NCI-H526 (cell line): ENCODE measurements at regions not wholly inside any gene's neighbourhood (a gene's known extent, or its start where the extent isn't known, plus 50 kb on each side); places are given as distances from the start of the nearest gene placed in this dataset.
A peak's percentile ranks its signal among the peaks of the same experiment; 100 is the strongest.
"Not testable (repeated sequence)": the region's sequence is repeated elsewhere in the genome, so short reads cannot be mapped to it uniquely, and the experiment has no call there.

Experiments
- DNase-seq, 2 experiments: peaks; one replicate each; lab custom pipeline; 2025; lab: John Stamatoyannopoulos, UW

DNA sequence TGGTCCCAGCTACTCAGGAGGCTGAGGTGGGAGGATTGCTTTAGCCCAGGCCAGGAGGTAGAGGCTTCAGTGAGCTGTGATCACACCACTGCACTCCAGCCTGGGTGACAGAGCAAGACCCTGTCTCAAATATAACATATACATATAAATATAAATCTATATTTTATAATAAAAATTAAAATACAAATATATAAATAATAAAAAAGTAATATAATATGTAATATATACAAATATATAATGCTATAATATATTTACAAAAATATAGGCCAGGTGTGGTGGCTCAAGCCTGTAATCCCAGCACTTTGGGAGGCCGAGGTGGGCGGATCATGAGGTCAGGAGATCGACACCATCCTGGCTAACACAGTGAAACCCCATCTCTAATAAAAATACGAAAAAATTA lies 131.4 kb downstream of the MFAP3L start:
- not testable (repeated sequence) for DNase-seq

GRCh38 chr4:169885893-169886292 lies 128.1 kb upstream of the HPF1 start:
- DNase-seq = no peak

- no peak for DNase-seq
Measured at GRCh38 chr4:169881769-169882168, 124.0 kb upstream of the HPF1 start.

DNA sequence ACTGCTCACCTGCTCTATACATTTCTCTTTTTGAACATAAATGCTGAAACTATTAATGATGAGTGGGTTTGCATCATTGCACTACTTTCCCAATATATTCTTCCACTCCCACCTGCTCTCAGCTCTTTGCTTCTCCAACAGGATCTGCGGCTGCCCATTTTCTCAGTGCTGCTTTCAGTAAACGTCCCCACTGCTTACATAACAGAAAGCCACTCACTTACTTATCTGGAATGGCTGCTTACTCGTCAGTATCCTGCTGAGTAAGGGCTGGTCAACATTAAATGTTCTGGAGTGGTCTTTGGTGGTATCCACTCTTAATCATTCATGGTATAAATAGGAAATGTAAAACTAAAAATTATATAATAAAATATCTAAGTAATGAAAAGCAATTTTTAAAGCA lies 112.8 kb upstream of the HPF1 start:
- no peak for DNase-seq

DNA sequence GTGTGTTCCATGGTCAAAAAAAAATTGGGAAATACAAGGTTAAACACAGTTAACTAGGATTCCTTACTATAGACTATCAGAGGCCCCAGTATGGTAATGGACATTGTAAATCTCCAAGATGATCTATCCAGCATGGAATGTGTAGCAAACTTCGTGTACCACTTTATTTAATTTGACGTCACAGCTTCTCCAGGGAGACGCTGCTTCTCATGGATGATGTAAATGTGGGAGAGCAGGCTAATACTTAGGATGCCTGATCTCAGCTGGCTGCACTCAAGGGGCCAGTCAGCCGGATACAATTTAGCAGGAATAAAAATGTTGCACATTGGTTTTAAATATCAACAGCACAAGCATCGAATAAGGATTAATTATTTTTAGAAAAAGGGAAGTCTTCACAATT lies 111.7 kb upstream of the HPF1 start:
- no peak for DNase-seq

DNA sequence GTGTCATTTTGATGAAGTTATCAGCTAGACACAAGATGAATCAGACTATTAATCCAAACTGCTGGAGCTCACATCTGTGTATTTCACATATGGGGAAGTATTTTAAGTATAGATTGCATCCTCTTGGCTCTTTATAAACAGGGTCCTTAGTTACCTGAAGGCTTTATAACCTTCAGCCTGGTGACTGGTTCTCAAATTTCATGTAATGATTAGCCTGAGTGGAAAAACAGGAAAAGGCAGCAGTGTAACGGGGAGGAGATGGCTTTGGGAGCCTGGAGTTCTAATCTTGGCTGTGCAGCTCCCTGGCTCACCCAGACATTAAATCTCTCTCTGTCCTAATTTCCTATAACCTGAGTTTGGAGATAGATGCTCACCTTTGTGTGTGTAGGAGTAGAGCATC lies 103.8 kb upstream of the HPF1 start:
- DNase-seq = peak; percentile 27 to 45

DNA sequence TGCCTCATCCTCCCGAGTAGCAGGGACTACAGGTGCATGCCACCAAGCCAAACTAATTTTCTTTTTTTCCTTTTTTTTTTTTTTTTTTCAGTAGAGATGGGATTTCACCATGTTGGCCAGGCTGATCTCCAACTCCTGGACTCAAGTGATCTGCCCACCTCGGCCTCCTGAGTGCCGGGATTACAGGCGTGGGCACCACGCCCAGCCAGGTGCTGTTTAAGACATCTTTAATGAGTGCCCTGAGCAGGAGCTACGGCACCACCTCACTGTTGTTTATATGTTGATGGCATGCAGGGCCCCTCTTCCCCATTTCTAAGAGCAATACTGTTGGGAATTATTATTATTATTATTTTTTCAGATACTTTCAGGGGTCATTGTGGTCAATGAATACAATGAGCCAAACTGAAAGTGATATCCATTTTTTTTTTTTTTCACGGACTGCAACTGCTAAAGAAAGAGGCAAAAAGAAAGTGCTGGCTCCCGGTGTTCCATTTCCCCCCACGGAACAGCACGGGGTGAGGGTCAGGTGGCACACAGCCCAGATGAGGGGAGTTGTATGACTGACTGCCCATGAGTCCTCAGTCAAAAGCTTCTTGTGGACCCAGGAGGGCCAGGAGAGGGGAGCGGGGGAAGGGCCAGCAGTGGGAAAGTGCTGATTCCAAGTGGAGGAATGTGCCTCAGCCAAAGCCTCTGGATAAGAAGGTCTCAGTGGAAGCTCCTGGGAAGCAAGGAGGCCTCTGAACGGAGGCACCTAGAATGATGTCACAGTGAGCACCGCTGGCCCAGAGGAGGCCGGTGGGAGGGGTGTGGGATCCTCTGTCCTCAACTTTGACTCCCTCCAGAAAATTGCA lies 101.8 kb upstream of the HPF1 start:
- DNase-seq = no peak

DNA sequence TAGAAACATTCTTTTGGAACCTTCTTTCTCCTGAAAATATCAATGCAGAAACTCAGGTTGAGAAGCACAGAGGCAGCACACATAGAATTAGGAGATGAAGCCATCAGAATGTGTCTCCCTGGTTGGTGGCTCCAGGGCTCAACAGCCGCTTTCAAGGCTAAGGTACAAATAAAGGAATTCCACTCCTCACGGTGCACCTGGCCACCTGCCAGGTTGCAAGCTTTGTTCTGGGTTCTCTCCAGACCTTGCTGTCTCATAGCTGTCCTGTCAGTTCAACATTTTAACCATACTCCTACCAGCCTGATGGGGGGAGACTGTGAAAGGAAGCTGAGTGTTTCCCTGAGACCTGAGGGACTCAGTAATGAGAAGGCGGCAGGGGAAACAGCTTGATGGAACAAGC lies 96.3 kb upstream of the HPF1 start:
- no peak for DNase-seq

- no peak for DNase-seq
Measured at GRCh38 chr4:169852481-169852880, 94.7 kb upstream of the HPF1 start.

GRCh38 chr4:169851750-169852149 lies 94.0 kb upstream of the HPF1 start:
- DNase-seq = no peak

- DNase-seq = no peak
Measured at GRCh38 chr4:169849456-169849855, 91.7 kb upstream of the HPF1 start.

DNA sequence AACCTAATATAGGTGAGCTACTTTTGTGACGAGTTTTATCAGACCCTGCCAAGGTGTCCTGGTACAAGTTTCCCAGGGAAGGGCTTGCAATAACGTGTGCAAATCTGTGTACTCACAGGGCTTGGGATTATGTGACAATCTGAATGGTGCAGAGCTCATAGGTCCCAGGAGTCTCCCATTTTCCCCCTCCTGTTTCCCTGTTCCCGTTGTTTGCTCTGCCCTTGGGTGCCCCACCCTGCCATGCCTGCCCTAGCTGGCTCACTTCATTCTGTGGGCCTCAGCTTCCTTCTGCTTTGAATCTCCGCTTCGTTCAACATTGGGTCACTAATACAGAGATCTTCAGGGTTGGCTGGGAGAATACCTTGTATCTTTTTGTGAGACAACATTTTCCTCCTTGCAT lies 90.3 kb upstream of the HPF1 start:
- no peak for DNase-seq

- no peak for DNase-seq
Measured at GRCh38 chr4:169847171-169847570, 89.4 kb upstream of the HPF1 start.

GRCh38 chr4:169846396-169846795 lies 88.7 kb upstream of the HPF1 start:
- DNase-seq = no peak

DNA sequence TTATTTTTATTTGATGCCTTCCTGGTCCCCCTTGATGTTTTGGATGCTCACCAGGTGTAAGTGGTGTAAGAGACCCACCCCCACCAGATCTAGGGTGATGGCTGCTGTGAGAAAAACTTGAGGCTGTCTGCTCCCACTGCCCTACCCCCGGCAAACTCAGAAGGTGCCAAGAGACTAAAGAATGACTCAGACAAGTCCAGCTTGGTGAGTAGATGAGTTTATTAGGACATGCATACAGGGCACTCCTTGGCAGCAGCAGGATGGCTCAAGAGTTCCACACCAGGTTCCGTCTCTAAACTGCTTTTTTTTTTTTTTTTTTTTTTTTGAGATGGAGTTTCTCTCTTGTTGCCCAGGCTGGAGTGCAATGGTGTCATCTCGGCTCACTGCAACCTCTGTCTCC lies 84.0 kb upstream of the HPF1 start:
- DNase-seq = no peak

GRCh38 chr4:169840554-169840953 lies 82.8 kb upstream of the HPF1 start:
- DNase-seq = no peak

DNA sequence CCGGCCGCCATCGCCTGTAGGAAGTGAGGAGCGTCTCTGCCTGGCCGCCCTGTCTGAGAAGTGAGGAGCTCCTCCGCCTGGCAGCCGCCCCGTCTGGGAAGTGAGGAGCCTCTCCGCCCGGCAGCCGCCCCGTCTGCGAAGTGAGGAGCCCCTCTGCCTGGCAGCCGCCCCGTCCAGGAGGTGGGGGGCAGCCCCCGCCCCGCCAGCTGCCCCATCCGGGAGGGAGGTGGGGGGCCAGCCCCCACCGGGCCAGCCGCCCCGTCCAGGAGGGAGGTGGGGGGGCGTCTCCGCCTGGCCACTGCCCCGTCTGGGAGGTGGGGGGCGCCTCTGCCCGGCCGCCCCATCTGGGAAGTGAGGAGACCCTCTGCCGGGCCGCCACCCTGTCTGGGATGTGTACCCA lies 70.6 kb upstream of the HPF1 start:
- DNase-seq = not testable (repeated sequence)

GRCh38 chr4:169826634-169827187 lies 69.0 kb upstream of the HPF1 start:
- DNase-seq = no peak

DNA sequence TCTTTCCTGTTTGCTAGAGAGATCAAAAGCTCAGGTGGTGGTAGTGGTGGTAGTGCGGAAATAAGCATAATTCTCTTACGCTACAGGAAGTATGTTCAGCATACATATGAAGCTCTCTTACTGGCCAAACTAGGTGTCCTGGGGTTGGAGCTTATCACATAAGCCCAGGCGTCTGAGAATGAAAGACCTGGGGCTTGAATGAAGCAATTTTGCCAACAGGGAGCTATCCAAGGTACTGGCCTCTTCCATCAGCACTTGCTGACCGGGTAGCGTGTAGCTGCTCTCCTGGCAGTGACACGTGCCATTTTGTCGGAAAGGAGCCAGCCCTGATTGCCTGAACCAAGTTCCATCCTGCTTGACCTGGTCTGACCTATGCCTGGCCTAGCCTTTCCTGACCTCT lies 65.9 kb upstream of the HPF1 start:
- DNase-seq = no peak

DNA sequence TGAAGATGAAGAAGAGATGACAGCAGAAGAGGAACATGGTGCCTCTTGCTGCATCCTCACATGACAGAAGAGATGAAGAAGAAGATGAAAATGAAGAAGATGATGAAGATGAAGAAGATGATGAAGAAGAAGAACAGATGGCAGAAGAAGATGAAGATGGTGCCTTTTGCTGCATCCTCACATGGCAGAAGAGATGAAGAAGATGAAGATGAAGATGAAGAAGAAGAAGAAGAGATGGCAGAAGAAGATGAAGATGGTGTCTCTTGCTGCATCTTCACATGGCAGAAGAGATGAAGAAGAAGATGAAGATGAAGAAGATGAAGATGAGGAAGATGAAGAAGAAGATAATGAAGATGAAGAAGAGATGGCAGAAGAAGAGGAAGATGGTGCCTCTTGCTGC lies 63.7 kb upstream of the HPF1 start:
- no peak for DNase-seq

GRCh38 chr4:169818063-169818679 lies 60.4 kb upstream of the HPF1 start:
- no peak for DNase-seq

GRCh38 chr4:169815606-169816005 lies 57.9 kb upstream of the HPF1 start:
- no peak for DNase-seq

DNA sequence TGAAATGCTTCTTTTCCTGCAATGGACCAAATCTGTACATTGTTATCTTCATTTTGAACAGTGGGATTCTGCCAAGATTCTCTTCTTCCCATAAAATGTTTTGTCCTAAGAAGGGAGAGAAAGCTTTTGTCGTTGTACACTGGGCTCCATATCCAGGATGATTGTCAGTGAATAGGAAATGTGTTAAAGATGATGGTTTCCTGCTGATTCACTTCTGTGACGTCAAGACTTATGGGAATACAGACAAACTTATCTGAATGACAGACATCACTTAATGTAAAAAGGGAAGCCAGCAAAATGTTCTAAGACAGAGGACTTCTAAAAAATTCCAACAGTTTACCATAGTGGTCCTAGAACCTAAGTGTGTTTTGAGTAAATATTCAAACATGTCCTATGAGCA lies 53.7 kb upstream of the HPF1 start:
- no peak for DNase-seq
